ENCODE measurements at regions not wholly inside any gene's neighbourhood (a gene's known extent, or its start where the extent isn't known, plus 50 kb on each side); places are given as distances from the start of the nearest gene placed in this dataset.
"Not testable (repeated sequence)": the region's sequence is repeated elsewhere in the genome, so short reads cannot be mapped to it uniquely, and the experiment has no call there.

GRCh38 chr5:15116996-15117395 is 245.4 kb upstream of the ANKH start:
- H3K4me3 ChIP-seq (ENCODE audit: low read length), result no peak overlapping the region
- no peak for TF ChIP-seq ZNF274 (IDR thresholded peaks at IDR 0.05; ENCODE audit: low read depth, low read length)

GRCh38 chr5:15106530-15107283 is 235.1 kb upstream of the ANKH start:
- no peak for TF ChIP-seq ZNF274 (IDR thresholded peaks at IDR 0.05; ENCODE audit: low read depth, low read length)
- no peak overlapping the region for H3K4me3 ChIP-seq (ENCODE audit: low read length)

GRCh38 chr5:15105799-15106393 is 234.3 kb upstream of the ANKH start:
- TF ChIP-seq ZNF274 (IDR thresholded peaks at IDR 0.05; ENCODE audit: low read depth, low read length), result no peak
- H3K4me3 ChIP-seq (ENCODE audit: low read length), result no peak overlapping the region

DNA sequence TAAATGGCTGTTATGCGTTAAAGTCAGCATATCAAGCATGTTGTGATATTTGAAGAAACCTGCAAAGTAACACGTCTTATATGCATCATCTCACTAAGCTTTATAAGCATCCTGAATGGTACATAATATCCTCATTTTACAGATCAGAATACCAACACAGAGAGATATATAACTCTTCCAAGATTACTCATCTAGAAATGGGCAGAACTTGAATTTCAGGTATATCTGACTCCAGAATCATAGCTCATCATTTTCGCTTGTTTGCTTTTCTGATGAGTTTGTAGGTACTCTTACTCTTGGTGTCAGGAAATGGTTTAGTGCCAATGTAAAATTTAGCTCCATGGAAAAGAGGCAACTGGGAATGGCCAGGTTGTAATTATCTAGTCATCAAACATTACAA is 232.3 kb upstream of the ANKH start:
- TF ChIP-seq ZNF274 (IDR thresholded peaks at IDR 0.05; ENCODE audit: low read depth, low read length), result no peak
- H3K4me3 ChIP-seq (ENCODE audit: low read length), result no peak overlapping the region

- H3K4me3 ChIP-seq (ENCODE audit: low read length), result no peak overlapping the region
- TF ChIP-seq ZNF274 (IDR thresholded peaks at IDR 0.05; ENCODE audit: low read depth, low read length), result no peak
Observed at GRCh38 chr5:15103130-15103529, 231.6 kb upstream of the ANKH start.

GRCh38 chr5:15097552-15097951 is 226.0 kb upstream of the ANKH start:
- H3K4me3 ChIP-seq (ENCODE audit: low read length), result no peak overlapping the region
- TF ChIP-seq ZNF274 (IDR thresholded peaks at IDR 0.05; ENCODE audit: low read depth, low read length), result no peak

DNA sequence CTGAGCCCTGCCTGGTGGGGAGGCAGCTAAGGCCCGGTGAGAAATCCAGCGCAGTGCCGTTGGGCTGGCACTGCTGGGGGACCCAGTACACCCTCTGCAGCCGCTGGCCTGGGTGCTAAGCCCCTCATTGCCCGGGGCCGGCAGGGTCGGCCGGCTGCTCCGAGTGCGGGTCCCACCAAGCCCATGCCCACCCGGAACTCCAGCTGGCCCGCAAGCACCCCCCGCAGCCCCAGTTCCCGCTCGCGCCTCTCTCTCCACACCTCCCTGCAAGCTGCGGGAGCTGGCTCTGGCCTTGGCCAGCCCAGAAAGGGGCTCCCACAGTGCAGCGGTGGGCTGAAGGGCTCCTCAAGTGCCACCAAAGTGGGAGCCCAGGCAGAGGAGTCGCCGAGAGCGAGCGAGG is 225.1 kb upstream of the ANKH start:
- H3K4me3 ChIP-seq (ENCODE audit: low read length), result not testable (repeated sequence)

DNA sequence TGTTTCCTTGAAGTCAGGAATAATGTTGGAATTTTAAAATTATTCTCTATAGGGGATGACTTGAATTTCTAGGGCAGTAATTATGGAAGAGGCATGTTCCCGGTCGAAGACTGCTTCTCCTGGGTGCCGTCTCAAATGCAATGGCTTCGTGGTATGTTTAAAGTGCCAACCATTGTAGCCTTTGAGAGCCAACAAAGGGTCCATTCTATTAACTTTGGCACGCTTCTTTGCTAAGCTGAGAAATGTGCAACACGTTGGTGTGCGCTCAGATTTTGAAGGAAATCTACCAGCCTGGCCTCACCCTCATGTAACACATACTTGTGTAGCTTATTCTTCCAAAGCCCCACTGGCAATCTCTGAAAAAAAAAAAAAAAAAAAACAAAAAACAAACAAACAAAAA is 221.2 kb upstream of the ANKH start:
- no peak for TF ChIP-seq ZNF274 (IDR thresholded peaks at IDR 0.05; ENCODE audit: low read depth, low read length)
- H3K4me3 ChIP-seq (ENCODE audit: low read length), result no peak overlapping the region

- TF ChIP-seq ZNF274 (IDR thresholded peaks at IDR 0.05; ENCODE audit: low read depth, low read length), result no peak
- no peak overlapping the region for H3K4me3 ChIP-seq (ENCODE audit: low read length)
Observed at GRCh38 chr5:15085671-15086070, 214.1 kb upstream of the ANKH start.

DNA sequence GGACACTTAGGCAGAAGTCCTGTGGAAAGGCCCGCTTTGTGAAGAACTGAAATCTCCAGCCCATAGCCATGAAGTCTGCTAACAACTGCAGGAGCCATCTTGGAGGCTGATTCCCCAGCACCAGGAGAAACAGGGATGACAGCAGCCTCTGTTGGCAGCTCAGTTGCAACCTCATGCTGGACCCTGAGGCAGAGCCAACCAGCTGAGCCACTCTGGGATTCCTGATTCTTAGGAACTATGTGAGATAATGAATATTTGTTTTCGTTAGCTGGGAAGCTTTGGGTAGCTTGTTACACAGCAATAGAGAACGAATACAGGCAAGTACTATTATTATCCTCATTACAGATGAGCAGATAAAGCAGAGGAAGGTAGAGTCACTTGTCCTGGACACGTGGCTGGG is 210.5 kb upstream of the ANKH start:
- TF ChIP-seq ZNF274 (IDR thresholded peaks at IDR 0.05; ENCODE audit: low read depth, low read length), result no peak
- H3K4me3 ChIP-seq (ENCODE audit: low read length), result no peak overlapping the region

DNA sequence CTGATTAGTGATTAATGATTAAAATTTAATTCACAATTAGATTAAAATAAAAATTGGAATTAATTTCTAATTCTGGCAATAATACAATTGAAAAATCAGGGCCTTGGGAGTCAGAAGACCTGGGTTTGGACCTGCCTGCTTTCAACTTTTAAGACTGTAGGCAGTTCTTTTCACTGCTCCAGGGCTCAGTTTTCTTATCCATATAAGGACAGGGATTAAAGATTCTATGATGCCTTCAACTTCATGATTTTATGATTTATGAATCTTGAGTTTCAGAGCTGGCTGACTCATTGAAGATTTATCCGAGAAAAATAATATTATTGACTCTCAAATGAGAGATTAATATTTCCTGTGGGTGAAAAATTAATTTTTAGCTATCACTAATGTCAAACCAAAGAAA is 208.6 kb upstream of the ANKH start:
- H3K4me3 ChIP-seq (ENCODE audit: low read length), result no peak overlapping the region
- TF ChIP-seq ZNF274 (IDR thresholded peaks at IDR 0.05; ENCODE audit: low read depth, low read length), result no peak

DNA sequence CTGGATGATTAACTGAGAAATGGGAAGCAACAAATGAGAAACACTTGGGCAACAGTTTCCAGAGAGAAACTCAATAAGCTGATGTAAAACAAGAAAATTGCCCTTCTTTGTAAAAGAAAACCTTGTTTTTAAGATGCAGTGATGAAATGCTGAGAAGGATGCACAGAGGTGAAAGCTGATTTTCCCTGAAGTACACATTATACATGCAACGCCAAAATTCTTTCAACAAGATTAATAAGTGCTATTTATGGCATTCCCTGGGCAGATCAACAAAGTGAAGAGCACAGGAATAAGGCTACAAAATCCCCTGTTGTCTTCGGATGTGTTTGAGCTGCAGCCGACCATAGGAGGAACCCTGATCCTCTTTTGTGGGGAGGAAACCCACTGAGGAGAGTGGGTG is 208.0 kb upstream of the ANKH start:
- H3K4me3 ChIP-seq (ENCODE audit: low read length), result no peak overlapping the region
- no peak for TF ChIP-seq ZNF274 (IDR thresholded peaks at IDR 0.05; ENCODE audit: low read depth, low read length)

- no peak for TF ChIP-seq ZNF274 (IDR thresholded peaks at IDR 0.05; ENCODE audit: low read depth, low read length)
Observed at GRCh38 chr5:15074651-15075050, 203.1 kb upstream of the ANKH start.

GRCh38 chr5:15073453-15073852 is 201.9 kb upstream of the ANKH start:
- no peak overlapping the region for H3K4me3 ChIP-seq (ENCODE audit: low read length)
- no peak for TF ChIP-seq ZNF274 (IDR thresholded peaks at IDR 0.05; ENCODE audit: low read depth, low read length)

More at GRCh38 chr5:15074651-15075050, 203.1 kb upstream of the ANKH start:
- no peak overlapping the region for H3K4me3 ChIP-seq (ENCODE audit: low read length)

- no peak for TF ChIP-seq ZNF274 (IDR thresholded peaks at IDR 0.05; ENCODE audit: low read depth, low read length)
- no peak overlapping the region for H3K4me3 ChIP-seq (ENCODE audit: low read length)
Observed at GRCh38 chr5:15070907-15071306, 199.3 kb upstream of the ANKH start.
